ENCODE measurements at regions not wholly inside any gene's neighbourhood (a gene's known extent, or its start where the extent isn't known, plus 50 kb on each side); places are given as distances from the start of the nearest gene placed in this dataset.

- no peak overlapping the region for H2AFZ ChIP-seq (ENCODE audit: insufficient read depth, low read depth, low read length, poor library complexity, severe bottlenecking)
- H3K4me1 ChIP-seq (ENCODE audit: control insufficient read depth in 2 of 2, insufficient read depth in 2 of 2, low read length in 2 of 2) = no peaks in the 10 kb centered on the region
- Mint-ChIP-seq H3K4me3 (no peak overlapping the region), H3K27me3 (no peaks in the 10 kb centered on the region), H3K4me1 (no peaks in the 10 kb centered on the region), H3K9me3 (ENCODE audit: insufficient read depth) (no peaks in the 10 kb centered on the region), H3K27ac (no peak overlapping the region)
- ATAC-seq (ENCODE audit: low read depth) = no peak
- intact Hi-C loops (cut with micrococcal nuclease) = no loop called here
- H3K9ac ChIP-seq (ENCODE audit: low read length) = no peak overlapping the region
- DNase-seq = no peak
- no CpG with 5 or more reads among the region's 1 CpG for WGBS (ENCODE audit: insufficient coverage)
- H3K27ac ChIP-seq (ENCODE audit: low read length in 2 of 2) = no peak overlapping the region
- no peak overlapping the region for H3K4me2 ChIP-seq (replicated peaks; ENCODE audit: low read depth, low read length, poor library complexity, severe bottlenecking)
- no peak overlapping the region for H3K4me3 ChIP-seq (ENCODE audit: control extremely low read depth in 1 of 5, extremely low read depth in 1 of 5, insufficient read depth in 1 of 5, low read depth in 2 of 5, low read length in 4 of 5)
- H3K36me3 ChIP-seq (replicated peaks in 1 of 2; ENCODE audit: control extremely low read depth in 1 of 2, control insufficient read depth in 1 of 2, extremely low read depth in 1 of 2, insufficient read depth in 2 of 2, low read length in 1 of 2) = no peaks in the 10 kb centered on the region
- no peaks in the 10 kb centered on the region for H3K79me2 ChIP-seq (ENCODE audit: control insufficient read depth, insufficient read depth, low read length)
- ChIA-PET CTCF (no interaction called here), POLR2A (no interaction called here)
- TF ChIP-seq EZH2 (IDR thresholded peaks at IDR 0.05; ENCODE audit: borderline replicate concordance, insufficient read depth, low read depth, low read length, poor library complexity, severe bottlenecking) = no peak
- H4K20me1 ChIP-seq (ENCODE audit: control insufficient read depth, insufficient read depth, low read length, poor library complexity, severe bottlenecking) = no peaks in the 10 kb centered on the region
- H3K9me3 ChIP-seq (ENCODE audit: control extremely low read depth in 1 of 3, control insufficient read depth in 2 of 3, insufficient read depth in 1 of 3, low read length in 2 of 3) = no peaks in the 10 kb centered on the region
- H3K27me3 ChIP-seq (replicated peaks in 1 of 4; ENCODE audit: control extremely low read depth in 1 of 4, control insufficient read depth in 3 of 4, insufficient read depth in 4 of 4, low read length in 3 of 4) = no peaks in the 10 kb centered on the region
Measured at GRCh38 chr7:13770305-13770704, 219.2 kb downstream of the ETV1 start.

- Mint-ChIP-seq H3K4me3 (no peak overlapping the region), H3K27me3 (no peaks in the 10 kb centered on the region), H3K9me3 (ENCODE audit: insufficient read depth) (no peaks in the 10 kb centered on the region), H3K27ac (no peak overlapping the region), H3K4me1 (no peaks in the 10 kb centered on the region)
- Histone ChIP-seq H3K4me1 (ENCODE audit: control insufficient read depth in 2 of 2, insufficient read depth in 2 of 2, low read length in 2 of 2) (no peaks in the 10 kb centered on the region), H3K27ac (ENCODE audit: low read length in 2 of 2) (no peak overlapping the region), H3K27me3 (replicated peaks in 1 of 4; ENCODE audit: control extremely low read depth in 1 of 4, control insufficient read depth in 3 of 4, insufficient read depth in 4 of 4, low read length in 3 of 4) (no peaks in the 10 kb centered on the region), H4K20me1 (ENCODE audit: control insufficient read depth, insufficient read depth, low read length, poor library complexity, severe bottlenecking) (no peaks in the 10 kb centered on the region), H3K4me3 (ENCODE audit: control extremely low read depth in 1 of 5, extremely low read depth in 1 of 5, insufficient read depth in 1 of 5, low read depth in 2 of 5, low read length in 4 of 5) (no peak overlapping the region), H3K79me2 (ENCODE audit: control insufficient read depth, insufficient read depth, low read length) (no peaks in the 10 kb centered on the region), H2AFZ (ENCODE audit: insufficient read depth, low read depth, low read length, poor library complexity, severe bottlenecking) (no peak overlapping the region), H3K4me2 (replicated peaks; ENCODE audit: low read depth, low read length, poor library complexity, severe bottlenecking) (no peak overlapping the region), H3K9me3 (ENCODE audit: control extremely low read depth in 1 of 3, control insufficient read depth in 2 of 3, insufficient read depth in 1 of 3, low read length in 2 of 3) (no peaks in the 10 kb centered on the region), H3K9ac (ENCODE audit: low read length) (no peak overlapping the region), H3K36me3 (replicated peaks in 1 of 2; ENCODE audit: control extremely low read depth in 1 of 2, control insufficient read depth in 1 of 2, extremely low read depth in 1 of 2, insufficient read depth in 2 of 2, low read length in 1 of 2) (no peaks in the 10 kb centered on the region)
- TF ChIP-seq, protein P1, sequence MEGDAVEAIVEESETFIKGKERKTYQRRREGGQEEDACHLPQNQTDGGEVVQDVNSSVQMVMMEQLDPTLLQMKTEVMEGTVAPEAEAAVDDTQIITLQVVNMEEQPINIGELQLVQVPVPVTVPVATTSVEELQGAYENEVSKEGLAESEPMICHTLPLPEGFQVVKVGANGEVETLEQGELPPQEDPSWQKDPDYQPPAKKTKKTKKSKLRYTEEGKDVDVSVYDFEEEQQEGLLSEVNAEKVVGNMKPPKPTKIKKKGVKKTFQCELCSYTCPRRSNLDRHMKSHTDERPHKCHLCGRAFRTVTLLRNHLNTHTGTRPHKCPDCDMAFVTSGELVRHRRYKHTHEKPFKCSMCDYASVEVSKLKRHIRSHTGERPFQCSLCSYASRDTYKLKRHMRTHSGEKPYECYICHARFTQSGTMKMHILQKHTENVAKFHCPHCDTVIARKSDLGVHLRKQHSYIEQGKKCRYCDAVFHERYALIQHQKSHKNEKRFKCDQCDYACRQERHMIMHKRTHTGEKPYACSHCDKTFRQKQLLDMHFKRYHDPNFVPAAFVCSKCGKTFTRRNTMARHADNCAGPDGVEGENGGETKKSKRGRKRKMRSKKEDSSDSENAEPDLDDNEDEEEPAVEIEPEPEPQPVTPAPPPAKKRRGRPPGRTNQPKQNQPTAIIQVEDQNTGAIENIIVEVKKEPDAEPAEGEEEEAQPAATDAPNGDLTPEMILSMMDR (IDR thresholded peaks at IDR 0.05) = no peak
- no peak for TF ChIP-seq EZH2 (IDR thresholded peaks at IDR 0.05; ENCODE audit: borderline replicate concordance, insufficient read depth, low read depth, low read length, poor library complexity, severe bottlenecking)
- ChIA-PET CTCF (no interaction called here), POLR2A (no interaction called here)
- intact Hi-C loops (cut with micrococcal nuclease) = no loop called here
- no peak for ATAC-seq (ENCODE audit: low read depth)
- WGBS (ENCODE audit: insufficient coverage) = no CpG with 5 or more reads among the region's 2 CpGs
- DNase-seq = no peak
Measured at GRCh38 chr7:13774976-13775375, 214.5 kb downstream of the ETV1 start.
